ENCODE measurements at regions not wholly inside any gene's neighbourhood (a gene's known extent, or its start where the extent isn't known, plus 50 kb on each side); places are given as distances from the start of the nearest gene placed in this dataset.

GRCh38 chr9:135034106-135034505 is 53.4 kb upstream of the OLFM1 start:
- POLR2A ChIA-PET = no interaction called here
- no peak overlapping the region for H3K4me3 ChIP-seq (ENCODE audit: low read depth, low read length)
- CTCF ChIA-PET = no interaction called here
- TF ChIP-seq CTCF (IDR thresholded peaks at IDR 0.05; ENCODE audit: insufficient read depth, low read length, missing control alignments) = no peak
- DNase-seq (ENCODE audit: low read depth, low spot score) = no peak

DNA sequence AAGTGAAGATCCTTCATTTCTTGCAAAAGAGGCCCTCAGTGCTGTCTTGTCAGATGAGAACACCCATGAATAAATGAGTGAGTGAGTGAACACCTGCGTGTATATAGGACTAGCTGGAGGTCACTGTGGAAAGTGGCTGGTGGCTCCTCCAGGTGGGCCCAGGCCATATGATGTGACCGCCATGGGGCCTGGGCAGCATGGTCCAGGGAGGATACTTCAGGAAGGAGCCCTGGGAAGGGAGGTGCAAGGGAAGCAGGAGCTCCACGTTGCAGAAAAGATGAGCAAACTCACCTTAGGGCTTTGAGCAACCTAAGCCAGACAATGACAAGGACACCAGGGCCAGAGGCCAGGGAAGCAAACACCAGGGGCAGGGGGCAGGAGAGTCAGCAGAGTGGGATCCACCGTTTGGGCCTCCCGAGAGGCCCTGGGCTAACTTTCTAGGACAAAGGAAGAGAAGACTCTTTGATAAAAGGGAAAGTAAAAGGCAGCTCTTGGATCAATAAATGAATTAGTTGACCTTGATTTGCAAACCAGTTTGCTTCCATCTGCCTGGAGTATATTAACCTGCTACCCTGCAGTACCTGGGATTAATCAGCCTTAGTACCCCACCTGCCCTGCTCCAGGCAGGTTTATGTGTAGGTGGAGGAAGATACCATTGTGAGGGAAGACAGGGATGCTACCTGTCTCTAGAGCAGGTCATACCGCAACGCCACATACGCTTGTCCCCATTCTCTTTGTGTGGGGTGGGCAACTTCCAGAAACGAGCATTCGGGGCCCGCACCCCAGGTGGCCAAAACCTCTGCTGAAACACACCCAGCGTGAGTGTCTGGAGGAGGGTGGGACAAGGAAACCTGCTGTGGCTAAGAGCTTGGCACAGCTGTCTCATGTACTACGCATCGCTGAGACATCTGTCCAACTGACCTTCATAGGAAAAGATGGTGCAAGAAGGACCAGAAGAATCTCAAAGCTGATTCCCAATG is 51.4 kb upstream of the OLFM1 start:
- no peak for DNase-seq (ENCODE audit: low read depth, low spot score)
- TF ChIP-seq CTCF (IDR thresholded peaks at IDR 0.05; ENCODE audit: insufficient read depth, low read length, missing control alignments) = no peak
- ChIA-PET CTCF (no interaction called here), POLR2A (no interaction called here)
- H3K4me3 ChIP-seq (ENCODE audit: low read depth, low read length) = no peak overlapping the region

DNA sequence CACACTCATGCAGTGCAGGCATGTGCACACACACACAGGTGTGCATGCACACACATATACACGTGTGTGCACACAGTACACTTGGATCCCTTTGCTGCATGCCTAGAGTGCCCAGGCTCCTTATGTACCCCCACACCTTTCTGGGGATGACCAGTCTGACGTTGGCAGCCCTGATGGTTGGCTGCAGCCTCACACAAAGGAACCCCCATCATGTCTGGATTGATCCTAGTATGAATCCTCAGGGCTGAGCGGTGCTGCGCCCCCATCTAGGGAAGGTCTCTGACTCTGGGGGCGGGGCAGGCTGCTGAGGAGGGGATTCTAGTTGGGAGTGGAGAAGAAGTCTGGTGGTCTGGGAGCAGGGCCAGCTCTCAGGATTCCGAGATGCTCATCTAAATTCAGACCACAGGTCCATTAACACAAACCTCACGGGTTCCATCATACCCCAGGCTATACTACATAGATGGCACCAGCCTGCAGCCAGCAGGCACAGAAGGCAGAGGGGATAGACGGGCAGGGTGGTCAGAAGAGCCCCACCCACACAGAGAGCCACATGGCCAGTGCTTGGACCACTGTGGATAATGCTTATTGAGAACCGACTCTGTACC is 50.5 kb upstream of the OLFM1 start:
- no peak for TF ChIP-seq CTCF (IDR thresholded peaks at IDR 0.05; ENCODE audit: insufficient read depth, low read length, missing control alignments)
- ChIA-PET POLR2A (no interaction called here), CTCF (no interaction called here)

DNA sequence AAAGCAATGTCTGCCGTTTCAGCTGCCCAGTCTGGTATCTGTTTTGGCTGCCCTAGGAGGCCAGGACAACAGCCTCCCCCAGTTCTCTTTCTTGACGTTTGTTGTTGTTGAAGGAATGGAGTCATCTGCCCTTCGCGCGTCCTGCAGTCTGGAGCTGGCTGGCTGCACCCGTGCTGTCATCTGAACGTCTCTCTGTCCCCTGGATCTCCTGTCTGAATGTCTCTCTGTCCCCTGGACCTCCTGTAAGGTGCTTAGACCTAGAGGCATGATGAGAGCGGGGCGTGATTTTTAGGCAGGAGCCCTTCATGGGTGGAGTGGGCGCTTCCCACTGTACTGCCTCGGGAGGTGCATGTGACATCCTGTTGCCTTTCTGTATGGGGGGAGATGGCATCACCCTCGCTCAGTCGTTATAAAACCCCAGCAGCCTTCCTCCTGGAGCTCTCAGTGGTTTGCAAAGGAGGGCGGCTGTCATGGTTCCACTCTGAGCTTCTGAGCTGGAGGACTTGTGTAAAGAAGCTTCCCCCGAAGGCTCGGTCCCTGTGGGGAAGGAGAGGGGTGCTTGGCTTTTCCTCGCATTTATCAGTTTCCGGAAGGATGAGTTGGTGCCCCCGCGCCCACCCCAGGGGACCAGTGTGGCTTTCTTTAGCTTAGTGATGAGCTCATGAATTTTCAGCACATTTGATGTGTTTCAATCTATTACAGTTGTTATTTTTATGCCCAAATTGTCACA is 49.8 kb upstream of the OLFM1 start:
- ChIA-PET POLR2A (no interaction called here), CTCF (no interaction called here)
- H3K4me3 ChIP-seq (ENCODE audit: low read depth, low read length) = no peak overlapping the region
- no peak for TF ChIP-seq CTCF (IDR thresholded peaks at IDR 0.05; ENCODE audit: insufficient read depth, low read length, missing control alignments)
- no peak for DNase-seq (ENCODE audit: low read depth, low spot score)

More for the DNA sequence above, 50.5 kb upstream of the OLFM1 start:
- no peak overlapping the region for H3K4me3 ChIP-seq (ENCODE audit: low read depth, low read length)
- DNase-seq (ENCODE audit: low read depth, low spot score) = no peak
